SK-N-SH (cell line): ENCODE measurements at regions not wholly inside any gene's neighbourhood (a gene's known extent, or its start where the extent isn't known, plus 50 kb on each side); places are given as distances from the start of the nearest gene placed in this dataset.

Source experiments
- CTCF ChIP-seq: fragments of 200-600 bp; sonication (generic); IDR thresholded peaks from 2 replicates; pipeline ENCODE4 v1.6.1; 2017; ENCODE audit warnings: antibody characterized with exemption, mild to moderate bottlenecking, moderate library complexity
- POLR2AphosphoS5 ChIP-seq: IDR thresholded peaks from 2 replicates; pipeline ENCODE4 v1.6.1; 2012; ENCODE audit warnings: low read depth, low read length
- SMC3 ChIP-seq: IDR thresholded peaks from 2 replicates; pipeline ENCODE4 v1.6.1; 2012; ENCODE audit warnings: low read depth, low read length, improper control_type of control experiment
- TEAD4 ChIP-seq: IDR thresholded peaks from 2 replicates; pipeline ENCODE4 v1.4.0; 2012; ENCODE audit warnings: mild to moderate bottlenecking, borderline replicate concordance; ENCODE audit not compliant: insufficient read depth

GRCh38 chr1:14539953-14540563, 58.4 kb upstream of the KAZN start:
- TF ChIP-seq CTCF = no peak
- no peak for TF ChIP-seq SMC3
- no peak for TF ChIP-seq POLR2AphosphoS5
- TF ChIP-seq TEAD4 = no peak
